ENCODE measurements at regions not wholly inside any gene's neighbourhood (a gene's known extent, or its start where the extent isn't known, plus 50 kb on each side); places are given as distances from the start of the nearest gene placed in this dataset.

GRCh38 chr6:49329186-49329585 lies 133.9 kb downstream of the MMUT start:
- TF ChIP-seq, protein P1, sequence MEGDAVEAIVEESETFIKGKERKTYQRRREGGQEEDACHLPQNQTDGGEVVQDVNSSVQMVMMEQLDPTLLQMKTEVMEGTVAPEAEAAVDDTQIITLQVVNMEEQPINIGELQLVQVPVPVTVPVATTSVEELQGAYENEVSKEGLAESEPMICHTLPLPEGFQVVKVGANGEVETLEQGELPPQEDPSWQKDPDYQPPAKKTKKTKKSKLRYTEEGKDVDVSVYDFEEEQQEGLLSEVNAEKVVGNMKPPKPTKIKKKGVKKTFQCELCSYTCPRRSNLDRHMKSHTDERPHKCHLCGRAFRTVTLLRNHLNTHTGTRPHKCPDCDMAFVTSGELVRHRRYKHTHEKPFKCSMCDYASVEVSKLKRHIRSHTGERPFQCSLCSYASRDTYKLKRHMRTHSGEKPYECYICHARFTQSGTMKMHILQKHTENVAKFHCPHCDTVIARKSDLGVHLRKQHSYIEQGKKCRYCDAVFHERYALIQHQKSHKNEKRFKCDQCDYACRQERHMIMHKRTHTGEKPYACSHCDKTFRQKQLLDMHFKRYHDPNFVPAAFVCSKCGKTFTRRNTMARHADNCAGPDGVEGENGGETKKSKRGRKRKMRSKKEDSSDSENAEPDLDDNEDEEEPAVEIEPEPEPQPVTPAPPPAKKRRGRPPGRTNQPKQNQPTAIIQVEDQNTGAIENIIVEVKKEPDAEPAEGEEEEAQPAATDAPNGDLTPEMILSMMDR (IDR thresholded peaks at IDR 0.05 in 2 of 3, conservative IDR thresholded peaks at IDR 0.05 in 1 of 3; ENCODE audit: borderline replicate concordance in 1 of 3, insufficient read depth in 1 of 3, low read depth in 2 of 3, low read length in 2 of 3), result no peak
- TF ChIP-seq JUND (IDR thresholded peaks at IDR 0.05), result no peak
